Middle frontal gyrus (tissue), 1 donor: ENCODE measurements at regions not wholly inside any gene's neighbourhood (a gene's known extent, or its start where the extent isn't known, plus 50 kb on each side); places are given as distances from the start of the nearest gene placed in this dataset.
A peak's percentile ranks its signal among the peaks of the same experiment; 100 is the strongest.

Experiments used
- DNase-seq: peaks from one replicate; pipeline ENCODE4 v3.0.0-alpha.2; 2015; ENCODE audit warnings: low spot score; ENCODE audit errors: extremely low spot score

GRCh38 chr9:121550041-121550440, 50.4 kb upstream of the GGTA1 start:
- DNase-seq, result no peak

GRCh38 chr9:121550569-121551512, 51.2 kb upstream of the GGTA1 start:
- DNase-seq, result no peak

DNA sequence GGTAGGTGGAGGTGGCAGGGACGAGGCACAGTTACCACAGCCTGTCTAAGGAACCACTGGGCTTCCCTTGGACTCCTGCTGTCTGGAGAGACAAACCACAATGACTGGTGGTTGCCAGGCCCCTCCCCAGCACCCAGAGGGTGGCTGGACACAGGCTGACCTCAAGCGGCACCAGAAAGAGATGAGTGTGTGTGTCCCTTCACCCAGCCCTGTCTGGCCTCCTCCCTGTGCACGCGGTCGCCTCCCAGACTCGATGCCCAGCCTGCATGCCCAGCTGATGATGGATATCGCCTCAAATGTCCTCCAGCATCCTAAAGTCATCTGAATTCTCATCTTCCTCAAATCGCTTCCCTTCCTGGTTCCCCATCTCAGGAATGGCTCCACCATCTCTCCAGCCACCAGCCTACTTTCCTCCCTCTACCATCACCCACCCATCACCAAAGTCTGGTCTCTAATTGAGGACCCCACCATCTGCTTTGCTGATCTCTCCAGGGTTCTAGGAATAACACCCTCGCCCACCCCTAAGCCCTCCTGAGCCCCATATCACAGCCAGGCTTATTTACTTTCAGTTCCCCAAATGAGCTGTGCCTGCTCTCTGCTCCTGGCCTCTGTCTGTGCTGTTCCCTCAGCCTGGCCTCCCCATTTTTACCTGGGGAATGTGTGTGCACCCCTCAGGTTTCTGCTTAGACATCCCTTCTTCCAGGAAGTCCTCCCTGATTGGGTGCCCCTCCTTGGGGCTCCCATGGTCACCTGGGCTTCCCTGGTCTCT, 52.5 kb upstream of the GGTA1 start:
- no peak for DNase-seq

- DNase-seq, result no peak
These were observed 56.4 kb upstream of the GGTA1 start for GRCh38 chr9:121556082-121556481.

DNA sequence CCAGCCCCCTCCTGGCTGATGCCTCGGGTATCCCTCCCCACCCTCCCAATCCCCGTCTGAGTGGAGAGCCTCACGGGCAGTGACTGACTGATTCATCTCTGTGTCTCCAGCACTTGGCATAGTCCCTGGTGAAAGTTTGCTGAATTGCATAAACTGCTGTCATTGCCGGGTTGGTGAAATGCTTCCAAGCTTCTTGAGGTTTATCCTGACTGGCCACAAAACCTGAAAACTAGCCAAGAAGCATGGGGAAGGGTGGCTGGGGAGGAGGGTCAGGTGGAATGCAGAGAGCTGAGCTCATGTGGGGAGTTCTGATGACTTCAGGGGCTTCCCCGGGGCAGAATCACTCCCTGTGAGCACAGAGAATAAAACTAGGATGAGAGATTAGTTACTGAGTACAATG, 56.9 kb upstream of the GGTA1 start:
- no peak for DNase-seq

DNA sequence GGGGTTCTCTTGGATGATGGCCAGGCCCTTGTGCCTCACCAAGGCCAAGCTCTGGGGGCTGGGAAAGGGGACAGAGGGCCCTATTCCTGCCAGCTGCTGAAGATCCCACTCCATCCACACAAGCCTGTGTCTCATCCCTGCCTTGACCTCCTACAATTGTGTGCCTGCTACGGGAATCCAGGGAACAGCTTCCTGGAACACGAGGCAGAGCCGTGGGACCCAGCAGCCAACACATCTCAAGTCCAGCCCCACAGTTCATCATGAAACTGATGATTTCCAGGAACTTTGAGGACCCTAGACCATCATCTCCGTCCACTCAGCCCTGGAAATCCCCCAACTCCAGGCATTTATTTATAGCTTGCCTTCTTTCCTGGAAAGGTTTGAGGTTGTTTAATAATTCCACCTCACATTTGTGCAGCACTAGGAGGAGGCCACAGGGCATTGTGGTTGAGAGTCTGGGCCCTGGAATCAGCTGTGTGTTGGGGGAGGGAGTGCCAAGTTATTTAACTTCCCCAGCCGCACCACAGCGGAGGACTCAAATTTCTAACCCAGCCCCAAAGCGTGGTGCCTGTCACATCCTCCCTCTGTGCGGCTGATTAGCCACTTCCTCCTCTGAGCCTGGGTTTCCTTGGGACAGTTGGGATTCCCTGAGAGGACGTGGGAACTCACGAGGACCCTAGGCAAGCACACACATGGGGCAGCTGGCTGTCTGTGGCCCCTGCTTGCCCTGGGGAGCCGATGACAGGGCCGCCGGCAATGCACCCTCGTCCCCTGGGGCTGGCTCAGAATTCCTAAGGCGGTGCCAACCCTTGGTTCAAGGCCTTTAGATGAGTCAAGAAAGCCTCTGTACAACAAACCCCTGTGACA, 58.2 kb upstream of the GGTA1 start:
- no peak for DNase-seq

GRCh38 chr9:121558473-121558872, 58.8 kb upstream of the GGTA1 start:
- DNase-seq, result no peak

DNA sequence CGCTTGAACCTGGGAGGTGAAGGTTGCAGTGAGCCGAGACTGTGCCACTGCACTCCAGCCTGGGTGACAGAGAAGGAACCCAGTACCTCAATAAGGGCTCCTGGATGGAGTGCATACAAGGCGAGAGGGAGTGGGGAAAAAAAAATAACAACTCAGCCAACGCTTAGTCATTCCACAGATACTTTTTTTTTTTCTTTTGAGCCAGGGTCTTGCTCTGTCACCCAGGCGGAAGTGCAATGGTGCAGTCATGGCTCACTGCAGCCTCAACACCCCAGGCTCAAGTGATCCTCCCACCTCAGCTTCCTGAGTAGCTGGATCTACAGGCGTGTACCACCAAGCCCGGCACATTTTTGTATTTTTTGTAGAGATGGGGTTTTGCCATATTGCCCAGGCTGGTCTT, 59.5 kb upstream of the GGTA1 start:
- no peak for DNase-seq

DNA sequence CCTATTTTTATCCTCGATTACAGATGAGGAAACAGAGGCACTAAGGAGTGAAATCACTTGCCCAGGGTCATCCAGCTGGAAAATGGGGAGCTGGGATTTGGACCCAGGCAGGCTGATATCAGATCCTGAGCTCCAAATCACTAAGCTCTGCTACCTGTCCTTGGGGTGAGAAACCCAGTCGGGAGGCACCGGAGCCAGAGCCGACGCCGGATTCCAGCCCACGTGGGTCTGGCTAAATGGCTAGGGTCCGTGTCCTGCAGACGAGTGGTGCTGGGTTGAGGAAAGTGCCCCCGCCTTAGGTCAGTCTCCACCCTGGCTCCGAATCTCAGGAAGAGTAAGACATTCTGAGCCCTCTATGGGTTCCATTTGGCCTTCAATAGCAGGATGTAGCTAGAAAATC, 61.3 kb upstream of the GGTA1 start:
- DNase-seq, result no peak

GRCh38 chr9:121561385-121562222, 62.0 kb upstream of the GGTA1 start:
- no peak for DNase-seq

DNA sequence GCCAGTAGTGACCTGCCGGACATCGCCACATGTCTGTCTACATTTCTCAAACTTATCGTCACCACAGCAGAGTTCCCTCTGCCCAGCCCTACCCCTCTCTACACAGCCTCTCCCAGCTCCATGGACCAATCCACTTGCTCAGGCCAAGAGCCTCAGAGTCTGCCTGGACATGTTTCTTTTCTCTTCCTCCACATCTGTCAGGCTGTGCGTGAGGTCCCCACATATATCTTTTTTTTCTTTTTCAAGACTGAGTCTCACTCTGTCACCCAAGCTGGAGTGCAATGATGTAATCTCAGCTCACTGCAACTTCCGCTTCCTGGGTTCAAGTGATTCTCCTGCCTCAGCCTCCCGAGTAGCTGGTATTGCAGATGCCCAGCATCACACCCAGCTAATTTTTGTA, 62.7 kb upstream of the GGTA1 start:
- DNase-seq, result no peak

GRCh38 chr9:121563425-121563824, 63.8 kb upstream of the GGTA1 start:
- no peak for DNase-seq

- no peak for DNase-seq
These were observed 64.3 kb upstream of the GGTA1 start for GRCh38 chr9:121563881-121564460.

DNA sequence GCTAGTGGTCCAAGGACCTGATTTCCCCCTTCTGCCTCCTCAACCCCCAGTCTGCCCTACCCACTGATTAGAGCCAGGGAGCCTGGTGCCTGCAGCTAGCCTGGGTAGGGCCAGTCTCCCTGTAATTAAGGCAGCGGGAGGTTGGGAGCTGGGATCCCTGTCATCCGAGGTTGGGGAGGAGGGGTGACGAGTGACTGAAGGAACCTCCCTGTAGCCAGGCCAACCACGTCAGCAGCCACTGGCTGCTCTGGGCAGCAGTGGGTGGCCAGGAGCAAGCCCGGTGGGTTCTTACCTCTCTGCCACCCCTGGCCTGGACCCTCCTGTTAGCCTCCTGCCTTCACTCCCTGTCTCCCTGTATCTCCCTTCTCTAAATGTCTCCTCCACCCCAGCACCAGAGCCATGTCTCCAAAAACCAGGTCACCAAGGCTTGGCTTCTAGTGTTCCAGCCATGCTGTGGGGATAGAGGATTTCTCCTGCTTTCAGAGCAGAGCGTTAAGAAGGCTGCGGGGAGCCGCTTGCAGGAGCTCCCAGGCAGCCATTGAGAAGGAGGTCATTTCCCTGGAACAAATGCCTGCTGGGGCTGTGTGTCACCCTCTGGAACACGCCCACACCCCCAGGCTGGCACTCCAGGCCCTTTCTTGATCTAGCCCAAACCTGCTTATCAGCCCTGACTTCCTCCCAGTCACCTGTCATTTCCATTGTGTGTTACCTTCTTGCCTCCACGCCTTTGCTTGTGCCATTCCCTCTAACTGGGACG, 65.0 kb upstream of the GGTA1 start:
- no peak for DNase-seq

DNA sequence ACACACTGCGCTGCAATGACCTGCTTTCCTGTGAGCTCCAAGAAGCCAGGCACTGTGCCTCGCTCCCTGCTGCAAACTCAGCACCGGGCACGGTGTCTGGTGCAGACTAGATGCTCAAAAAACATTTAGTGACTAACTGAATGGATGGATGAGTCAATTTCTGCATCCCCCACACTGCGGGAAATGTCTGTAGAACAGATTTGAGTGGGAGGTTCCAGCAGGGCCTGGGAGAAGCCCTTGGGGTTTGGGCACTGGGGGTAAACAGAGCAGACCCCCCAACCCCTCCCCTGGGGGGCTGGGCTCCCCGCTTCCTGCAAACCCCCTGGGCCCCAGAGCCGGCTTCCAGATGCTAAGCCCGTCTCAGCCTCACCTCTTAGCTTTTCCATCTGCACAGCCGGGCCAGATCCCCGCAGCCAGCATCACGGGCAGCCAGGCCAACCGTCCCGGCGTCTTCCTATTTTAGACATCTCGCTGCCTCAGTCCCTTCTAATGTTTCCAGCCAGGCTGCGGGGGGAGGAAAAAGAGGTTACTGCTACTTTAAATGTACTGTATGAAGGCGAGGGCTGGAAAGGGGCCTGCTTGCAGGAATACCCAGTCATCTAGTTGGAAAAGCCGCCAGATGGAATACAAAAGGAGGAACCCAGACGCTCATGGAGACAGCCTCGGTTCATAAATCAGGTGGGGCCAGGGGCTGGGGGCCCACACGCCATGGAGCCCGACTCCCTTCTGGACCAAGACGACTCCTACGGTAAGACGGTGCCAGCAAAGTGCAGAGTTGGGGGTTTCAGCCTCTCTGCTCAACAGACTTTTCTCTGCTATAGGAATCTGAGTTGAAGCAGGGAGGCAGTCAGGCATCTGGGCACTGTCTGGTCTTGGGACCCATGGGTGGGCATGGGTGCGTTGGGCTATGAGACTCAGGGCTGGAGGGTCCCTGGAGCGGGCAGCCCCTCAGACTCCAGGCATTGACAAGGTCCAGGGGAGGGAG, 67.1 kb upstream of the GGTA1 start:
- peak; percentile 51 for DNase-seq

GRCh38 chr9:121567500-121568342, 68.1 kb upstream of the GGTA1 start:
- DNase-seq, result no peak
